GM23338 (cell line): ENCODE measurements at regions not wholly inside any gene's neighbourhood (a gene's known extent, or its start where the extent isn't known, plus 50 kb on each side); places are given as distances from the start of the nearest gene placed in this dataset.

Experiments
- ATAC-seq: fragments of 200-7000 bp; cut with Tn5 transposase; 3 replicates; pipeline ENCODE4 v1.9.1; 2020
- DNase-seq: peaks from one replicate; pipeline ENCODE4 v3.0.0-alpha.2; 2015; ENCODE audit warnings: low spot score
- H2AFZ ChIP-seq: fragments of 200-600 bp; sonication (generic); 2 replicates; pipeline ENCODE4 v1.8.0; 2016; ENCODE audit warnings: antibody characterized with exemption, mild to moderate bottlenecking, moderate library complexity
- H3F3A ChIP-seq: fragments of 200-600 bp; sonication (generic); replicated peaks from 2 replicates; pipeline ENCODE4 v1.8.0; 2017; ENCODE audit warnings: antibody characterized with exemption, mixed run types, low read depth
- H3K27ac ChIP-seq: fragments of 200-600 bp; sonication (generic); 2 replicates; pipeline ENCODE4 v1.6.1; 2016; ENCODE audit warnings: low read depth
- H3K27me3 ChIP-seq: fragments of 200-600 bp; sonication (generic); 2 replicates; pipeline ENCODE4 v1.8.0; 2016; ENCODE audit warnings: mild to moderate bottlenecking, mixed run types, moderate library complexity; ENCODE audit not compliant: insufficient read depth
- H3K36me3 ChIP-seq: fragments of 200-600 bp; sonication (generic); 2 replicates; pipeline ENCODE4 v1.8.0; 2016; ENCODE audit warnings: mild to moderate bottlenecking; ENCODE audit not compliant: insufficient read depth
- H3K4me1 ChIP-seq: fragments of 200-600 bp; sonication (generic); 2 replicates; pipeline ENCODE4 v1.8.0; 2016; ENCODE audit warnings: mild to moderate bottlenecking, moderate library complexity; ENCODE audit not compliant: insufficient read depth
- H3K4me2 ChIP-seq: fragments of 200-600 bp; sonication (generic); 2 replicates; pipeline ENCODE4 v1.7.1; 2017; ENCODE audit warnings: mixed run types
- H3K4me3 ChIP-seq: fragments of 200-600 bp; sonication (generic); 2 replicates; pipeline ENCODE4 v1.6.1; 2016; ENCODE audit warnings: mixed run types
- H3K79me2 ChIP-seq: fragments of 200-600 bp; sonication (generic); replicated peaks from 2 replicates; pipeline ENCODE4 v1.8.0; 2017; ENCODE audit warnings: mild to moderate bottlenecking; ENCODE audit not compliant: insufficient read depth
- H3K9me2 ChIP-seq: fragments of 200-600 bp; sonication (generic); 2 replicates; pipeline ENCODE4 v1.8.0; 2017; ENCODE audit not compliant: insufficient read depth
- H4K20me1 ChIP-seq: fragments of 200-600 bp; sonication (generic); replicated peaks from 2 replicates; pipeline ENCODE4 v1.8.0; 2017; ENCODE audit warnings: mild to moderate bottlenecking; ENCODE audit not compliant: insufficient read depth
- H3K27ac Mint-ChIP-seq: 2 replicates; pipeline ENCODE4 v1.8.0; 2020; ENCODE audit warnings: inconsistent platforms, mild to moderate bottlenecking, moderate library complexity, mixed read lengths
- H3K27me3 Mint-ChIP-seq: 3 replicates; pipeline ENCODE4 v1.8.0; 2022; ENCODE audit warnings: low read depth, mild to moderate bottlenecking, moderate library complexity, mixed read lengths, inconsistent platforms; ENCODE audit not compliant: insufficient read depth, poor library complexity
- H3K36me3 Mint-ChIP-seq: 3 replicates; pipeline ENCODE4 v1.8.0; 2021; ENCODE audit warnings: low read depth, mild to moderate bottlenecking, inconsistent platforms, moderate library complexity, mixed read lengths
- H3K4me1 Mint-ChIP-seq: 3 replicates; pipeline ENCODE4 v1.8.0; 2020; ENCODE audit warnings: mild to moderate bottlenecking, inconsistent platforms, mixed read lengths
- H3K4me3 Mint-ChIP-seq: 3 replicates; pipeline ENCODE4 v1.8.0; 2021; ENCODE audit warnings: moderate library complexity, mild to moderate bottlenecking, inconsistent platforms, mixed read lengths
- H3K9me3 Mint-ChIP-seq: 3 replicates; pipeline ENCODE4 v1.8.0; 2020; ENCODE audit warnings: moderate library complexity, mild to moderate bottlenecking, inconsistent platforms, mixed read lengths
- CREB1 ChIP-seq: fragments of 250-450 bp; sonication (Bioruptor Pico); IDR thresholded peaks from 2 replicates; pipeline ENCODE4 v1.5.0; 2020; ENCODE audit warnings: low read depth, mild to moderate bottlenecking, moderate library complexity
- ETS1 ChIP-seq: IDR thresholded peaks from 2 replicates; pipeline ENCODE4 v1.6.1; 2016; ENCODE audit warnings: antibody characterized with exemption
- EZH2 ChIP-seq: fragments of 200-600 bp; sonication (generic); IDR thresholded peaks from one replicate; pipeline ENCODE4 v1.8.0; 2017; ENCODE audit warnings: antibody characterized with exemption, mild to moderate bottlenecking, low read depth; ENCODE audit not compliant: unreplicated experiment
- EZH2phosphoT487 ChIP-seq: fragments of 200-600 bp; sonication (generic); IDR thresholded peaks from one replicate; pipeline ENCODE4 v1.8.1; 2018; ENCODE audit warnings: antibody characterized with exemption; ENCODE audit not compliant: unreplicated experiment
- JUNB ChIP-seq: IDR thresholded peaks from one replicate; pipeline ENCODE4 v1.6.1; 2016; ENCODE audit warnings: antibody characterized with exemption; ENCODE audit not compliant: unreplicated experiment
- NANOG ChIP-seq: IDR thresholded peaks from 2 replicates; pipeline ENCODE4 v1.6.1; 2016; ENCODE audit warnings: antibody characterized with exemption, borderline replicate concordance
- POLR2AphosphoS5 ChIP-seq: IDR thresholded peaks from 2 replicates; pipeline ENCODE4 v1.6.1; 2016; ENCODE audit warnings: antibody characterized with exemption, low read depth
- REST ChIP-seq: IDR thresholded peaks from one replicate; pipeline ENCODE4 v1.6.1; 2018; ENCODE audit warnings: antibody characterized with exemption; ENCODE audit not compliant: unreplicated experiment
- STAT1 ChIP-seq: IDR thresholded peaks from one replicate; pipeline ENCODE4 v1.6.1; 2016; ENCODE audit warnings: antibody characterized with exemption; ENCODE audit not compliant: unreplicated experiment
- ZNF114 ChIP-seq: fragments of 250-450 bp; sonication (Bioruptor Pico); IDR thresholded peaks from 2 replicates; pipeline ENCODE4 v1.5.0; 2020; ENCODE audit warnings: mild to moderate bottlenecking, moderate library complexity
- ZNF331 ChIP-seq: fragments of 250-450 bp; sonication (Bioruptor Pico); IDR thresholded peaks from 2 replicates; pipeline ENCODE4 v1.5.0; 2020; ENCODE audit warnings: low read depth, mild to moderate bottlenecking, moderate library complexity
- TF ChIP-seq, protein P1 (sequence below), 2 experiments: fragments of 200-600 bp in 1 of 2; sonication (generic) in 1 of 2; conservative IDR thresholded peaks; 2 replicates each; pipeline versions ENCODE4 v1.5.1 to v1.6.1; 2016 to 2017; ENCODE audit warnings: antibody characterized with exemption in 2 of 2, low read depth in 2 of 2, mild to moderate bottlenecking in 2 of 2, moderate library complexity in 1 of 2

DNA sequence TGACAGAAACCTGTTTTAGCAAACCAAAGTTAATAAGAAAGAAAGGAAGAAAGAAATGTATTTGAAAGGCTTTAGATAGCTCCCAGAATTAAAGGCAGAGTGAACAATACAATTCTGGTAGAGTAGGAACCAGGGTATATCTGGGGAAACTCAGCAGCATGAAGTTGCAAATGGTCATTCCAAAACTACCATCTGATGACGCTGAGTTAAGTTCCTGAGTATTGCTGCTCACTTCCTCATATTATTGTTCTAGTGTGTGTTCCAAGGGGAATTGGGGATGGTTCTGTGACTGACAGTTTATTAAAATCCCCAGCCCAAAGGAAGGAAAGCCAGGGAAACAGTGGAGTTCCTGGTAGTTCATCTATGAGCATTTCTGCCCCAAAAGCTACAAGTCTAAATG lies 88.3 kb upstream of the FRMD4B start (continued):
- no peak for TF ChIP-seq POLR2AphosphoS5
- no peak for TF ChIP-seq CREB1 (CRISPR knock-in tag)
- TF ChIP-seq NANOG, result no peak

GRCh38 chr3:69472093-69472492 lies 86.2 kb upstream of the FRMD4B start:
- Histone ChIP-seq H3K4me2 (no peak overlapping the region), H3K4me3 (no peak overlapping the region), H3K4me1 (no peaks in the 10 kb centered on the region), H3K9me2 (no peaks in the 10 kb centered on the region), H3K27me3 (no peaks in the 10 kb centered on the region), H3K27ac (no peak overlapping the region), H3F3A (no peaks in the 10 kb centered on the region), H2AFZ (no peak overlapping the region), H4K20me1 (no peaks in the 10 kb centered on the region), H3K36me3 (no peaks in the 10 kb centered on the region), H3K79me2 (no peaks in the 10 kb centered on the region)
- no peak for TF ChIP-seq CREB1 (CRISPR knock-in tag)
- TF ChIP-seq ZNF114, result no peak
- TF ChIP-seq EZH2phosphoT487, result no peak
- TF ChIP-seq REST, result no peak
- TF ChIP-seq ZNF331 (CRISPR knock-in tag), result no peak
- TF ChIP-seq, protein P1, sequence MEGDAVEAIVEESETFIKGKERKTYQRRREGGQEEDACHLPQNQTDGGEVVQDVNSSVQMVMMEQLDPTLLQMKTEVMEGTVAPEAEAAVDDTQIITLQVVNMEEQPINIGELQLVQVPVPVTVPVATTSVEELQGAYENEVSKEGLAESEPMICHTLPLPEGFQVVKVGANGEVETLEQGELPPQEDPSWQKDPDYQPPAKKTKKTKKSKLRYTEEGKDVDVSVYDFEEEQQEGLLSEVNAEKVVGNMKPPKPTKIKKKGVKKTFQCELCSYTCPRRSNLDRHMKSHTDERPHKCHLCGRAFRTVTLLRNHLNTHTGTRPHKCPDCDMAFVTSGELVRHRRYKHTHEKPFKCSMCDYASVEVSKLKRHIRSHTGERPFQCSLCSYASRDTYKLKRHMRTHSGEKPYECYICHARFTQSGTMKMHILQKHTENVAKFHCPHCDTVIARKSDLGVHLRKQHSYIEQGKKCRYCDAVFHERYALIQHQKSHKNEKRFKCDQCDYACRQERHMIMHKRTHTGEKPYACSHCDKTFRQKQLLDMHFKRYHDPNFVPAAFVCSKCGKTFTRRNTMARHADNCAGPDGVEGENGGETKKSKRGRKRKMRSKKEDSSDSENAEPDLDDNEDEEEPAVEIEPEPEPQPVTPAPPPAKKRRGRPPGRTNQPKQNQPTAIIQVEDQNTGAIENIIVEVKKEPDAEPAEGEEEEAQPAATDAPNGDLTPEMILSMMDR (conservative IDR thresholded peaks at IDR 0.05; ENCODE audit: low read depth in 2 of 2), result no peak
- no peak for TF ChIP-seq JUNB
- no peak for TF ChIP-seq EZH2
- no peak for TF ChIP-seq NANOG
- Mint-ChIP-seq H3K36me3 (no peaks in the 10 kb centered on the region), H3K27ac (no peak overlapping the region), H3K4me1 (no peaks in the 10 kb centered on the region), H3K9me3 (no peaks in the 10 kb centered on the region), H3K4me3 (no peak overlapping the region), H3K27me3 (no peaks in the 10 kb centered on the region)
- ATAC-seq (no peak), DNase-seq (no peak)

DNA sequence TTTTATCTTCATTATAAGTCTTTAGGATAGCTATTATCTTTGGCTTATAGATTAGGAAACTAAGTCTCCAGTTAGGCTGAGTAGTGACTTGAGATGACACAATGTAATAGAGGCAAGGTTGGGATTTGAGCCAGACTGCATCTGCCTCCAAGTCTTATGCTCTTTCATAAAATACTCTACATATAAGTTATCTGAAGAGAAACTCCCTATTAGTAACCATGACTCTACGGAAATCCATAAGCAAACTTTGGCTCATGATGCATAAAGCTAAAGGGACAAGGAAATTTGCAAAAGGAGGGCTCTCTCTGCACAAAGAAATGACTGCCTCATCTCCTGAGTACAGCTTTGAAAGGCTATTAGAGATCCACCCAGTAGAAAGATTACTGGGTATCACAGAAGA lies 77.6 kb upstream of the FRMD4B start:
- DNase-seq (no peak), ATAC-seq (no peak)
- Histone ChIP-seq H3F3A (no peaks in the 10 kb centered on the region), H3K79me2 (no peaks in the 10 kb centered on the region), H3K4me3 (no peak overlapping the region), H2AFZ (no peak overlapping the region), H3K9me2 (no peaks in the 10 kb centered on the region), H3K27ac (no peak overlapping the region), H3K36me3 (no peaks in the 10 kb centered on the region), H4K20me1 (no peaks in the 10 kb centered on the region), H3K4me2 (no peak overlapping the region), H3K4me1 (no peaks in the 10 kb centered on the region), H3K27me3 (no peaks in the 10 kb centered on the region)
- H3K36me3 Mint-ChIP-seq, result no peaks in the 10 kb centered on the region
- H3K4me3 Mint-ChIP-seq, result no peak overlapping the region
- H3K27ac Mint-ChIP-seq, result no peak overlapping the region
- no peaks in the 10 kb centered on the region for H3K27me3 Mint-ChIP-seq
- H3K4me1 Mint-ChIP-seq, result peaks cover 9% of the 10 kb centered on the region
- 0 out of 3 replicates have a peak, but pooled peaks cover 2% of the 10 kb centered on the region for H3K9me3 Mint-ChIP-seq
- no peak for TF ChIP-seq STAT1
- TF ChIP-seq JUNB, result no peak
- TF ChIP-seq POLR2AphosphoS5, result no peak
- no peak for TF ChIP-seq ETS1
- TF ChIP-seq ZNF331 (CRISPR knock-in tag), result no peak
- TF ChIP-seq REST, result no peak
- TF ChIP-seq EZH2, result no peak
- no peak for TF ChIP-seq NANOG
